ENCODE measurements at regions not wholly inside any gene's neighbourhood (a gene's known extent, or its start where the extent isn't known, plus 50 kb on each side); places are given as distances from the start of the nearest gene placed in this dataset.

DNA sequence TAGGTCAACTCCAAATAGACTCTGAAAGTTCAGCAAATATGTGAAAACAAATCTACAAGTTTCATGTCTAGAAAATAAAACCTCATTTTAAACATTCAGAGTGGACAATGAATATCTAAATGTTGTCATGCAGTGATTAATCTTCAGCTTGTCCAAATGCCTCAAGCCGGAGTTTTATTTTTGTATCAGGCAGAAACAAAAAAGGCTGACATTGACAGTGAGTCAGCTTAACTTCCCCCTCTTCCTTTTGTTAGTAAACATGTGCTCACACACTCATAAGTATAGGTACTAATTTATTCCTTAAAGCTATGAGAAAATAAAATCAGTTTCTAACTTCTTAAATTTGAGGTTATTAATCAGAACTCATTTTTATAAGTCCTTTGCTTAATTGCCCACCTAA lies 467.9 kb upstream of the DAB2 start:
- DNase-seq (ENCODE audit: low read depth in 2 of 2): no peak

DNA sequence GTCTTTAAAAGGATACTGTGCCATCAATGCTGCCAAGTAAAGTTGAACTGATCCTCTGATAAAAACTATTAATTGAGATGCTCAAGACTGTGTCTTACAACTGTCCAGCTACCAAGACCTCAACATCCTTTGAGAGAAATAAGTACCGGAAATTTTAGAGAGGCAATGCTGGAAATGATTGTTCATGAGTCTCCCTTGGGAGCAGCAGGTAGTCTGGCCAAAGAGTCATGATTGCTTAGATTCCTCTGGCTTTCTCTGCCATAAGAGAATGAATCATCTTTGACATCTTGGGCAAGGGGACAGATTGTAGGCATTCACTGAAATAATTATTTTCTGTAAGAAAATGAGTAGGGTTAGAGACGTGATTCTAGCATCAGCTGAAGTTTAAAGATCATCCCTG lies 466.6 kb upstream of the DAB2 start:
- no peak for DNase-seq (ENCODE audit: low read depth in 2 of 2)

DNA sequence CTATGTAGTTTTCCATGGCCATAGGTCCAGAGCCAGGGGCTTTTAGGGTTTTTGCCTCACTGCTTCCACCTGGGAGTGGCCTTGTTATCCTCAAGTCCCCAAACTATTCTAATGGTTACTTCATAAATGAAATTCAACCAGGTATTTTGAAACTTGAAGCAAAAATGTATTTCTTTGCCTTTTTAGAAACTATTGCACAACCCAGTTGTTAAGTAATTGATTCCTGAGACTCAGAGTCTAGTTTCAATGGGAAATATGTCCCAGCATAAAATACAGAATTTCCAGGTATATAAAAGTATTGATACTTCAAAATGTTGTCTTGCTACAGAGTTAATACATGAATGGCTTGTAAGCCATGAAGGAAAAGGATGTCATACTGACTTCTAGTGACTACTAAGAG lies 456.2 kb upstream of the DAB2 start:
- no peak for DNase-seq (ENCODE audit: low read depth in 2 of 2)

DNA sequence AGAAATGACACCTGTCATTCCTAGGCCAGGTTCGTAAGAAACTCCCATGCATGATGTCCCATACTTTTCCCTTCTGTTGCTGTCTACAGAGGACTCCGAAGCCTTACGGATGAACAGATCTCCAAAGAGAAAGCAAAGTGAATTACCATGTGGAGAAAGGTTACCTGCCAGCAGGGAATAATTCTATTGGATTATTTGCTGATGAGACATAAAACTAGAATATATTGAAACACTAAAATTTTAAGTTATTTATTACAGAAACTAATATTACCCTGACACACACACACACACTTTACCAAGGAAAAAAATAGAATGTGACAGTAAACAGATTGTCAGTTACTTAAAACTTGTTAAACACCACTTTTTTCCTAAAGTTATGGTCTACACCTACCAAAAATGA lies 452.7 kb upstream of the DAB2 start:
- DNase-seq (ENCODE audit: low read depth in 2 of 2): no peak

DNA sequence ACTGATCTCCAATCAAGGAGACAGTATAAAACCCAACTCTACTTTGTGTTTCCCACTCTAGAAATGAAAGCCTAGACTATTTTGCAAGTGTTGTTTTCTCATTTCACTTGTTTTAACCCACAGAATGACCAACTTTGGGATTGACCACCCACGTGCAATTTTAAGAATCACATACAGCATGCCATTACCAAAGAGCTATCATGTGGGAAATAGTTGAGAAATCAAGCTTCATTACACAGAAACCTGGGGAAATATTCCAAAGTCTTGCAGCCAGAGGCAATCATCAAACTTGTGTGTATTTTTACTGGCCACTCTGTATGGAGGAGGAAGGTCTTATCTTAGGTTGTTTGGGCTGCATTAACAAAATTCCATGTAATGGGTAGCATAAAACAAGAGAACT lies 451.4 kb upstream of the DAB2 start:
- no peak for DNase-seq (ENCODE audit: low read depth in 2 of 2)

DNA sequence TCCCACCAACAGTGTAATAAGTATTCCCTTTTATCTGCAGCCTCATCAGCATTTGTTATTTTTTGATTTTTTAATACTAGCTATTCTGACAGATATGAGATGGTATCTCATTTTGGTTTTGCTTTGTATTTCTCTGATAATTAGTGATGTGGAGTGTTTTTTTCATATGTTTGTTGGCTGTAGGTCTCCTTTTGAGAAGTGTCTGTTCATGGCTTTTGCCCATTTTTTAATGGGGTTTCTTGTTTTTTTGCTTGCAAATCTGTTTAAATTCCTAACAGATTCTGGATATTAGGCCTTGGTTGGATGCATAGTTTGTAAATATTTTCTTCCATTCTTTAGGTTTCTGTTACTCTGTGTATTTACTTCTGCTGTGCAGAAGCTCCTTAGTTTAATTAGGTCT lies 445.4 kb upstream of the DAB2 start:
- DNase-seq (ENCODE audit: low read depth in 2 of 2): no peak

DNA sequence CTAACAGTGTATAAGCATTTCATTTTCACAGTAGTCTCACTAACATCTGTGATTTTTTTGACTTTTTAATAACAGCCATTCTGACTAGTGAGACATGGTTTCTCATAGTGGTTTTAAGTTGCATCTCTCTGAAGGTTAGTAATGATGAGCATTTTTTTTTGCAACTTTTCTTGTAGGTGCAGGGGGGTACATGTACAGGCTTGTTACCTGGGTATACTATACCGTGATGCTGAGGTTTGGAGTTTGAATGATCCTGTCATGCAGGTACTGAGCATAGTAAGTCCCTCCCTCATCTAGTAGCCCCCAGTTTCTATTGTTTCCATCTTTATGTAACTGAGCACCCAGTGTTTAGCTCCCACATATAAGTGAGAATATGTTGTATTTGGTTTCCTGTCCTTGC lies 444.6 kb upstream of the DAB2 start:
- no peak for DNase-seq (ENCODE audit: low read depth in 2 of 2)

DNA sequence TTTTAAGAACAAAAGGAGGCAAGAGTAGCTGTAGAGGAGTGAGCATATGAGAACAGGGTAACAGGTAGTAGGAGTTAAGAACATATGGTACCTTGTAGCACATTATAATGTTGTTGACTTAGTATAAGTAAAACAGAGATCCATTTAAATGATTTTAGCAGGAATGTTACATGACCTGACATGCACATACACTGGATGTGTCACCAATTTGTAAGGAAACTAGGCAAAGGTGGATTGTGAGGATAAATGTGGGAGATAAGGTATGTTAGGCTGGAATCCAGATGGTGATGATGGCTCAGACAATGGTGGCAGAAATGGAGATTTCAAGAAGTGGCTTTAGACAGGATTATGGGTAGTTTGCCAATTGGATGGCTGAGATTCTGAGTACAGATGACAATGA lies 443.1 kb upstream of the DAB2 start:
- no peak for DNase-seq (ENCODE audit: low read depth in 2 of 2)

DNA sequence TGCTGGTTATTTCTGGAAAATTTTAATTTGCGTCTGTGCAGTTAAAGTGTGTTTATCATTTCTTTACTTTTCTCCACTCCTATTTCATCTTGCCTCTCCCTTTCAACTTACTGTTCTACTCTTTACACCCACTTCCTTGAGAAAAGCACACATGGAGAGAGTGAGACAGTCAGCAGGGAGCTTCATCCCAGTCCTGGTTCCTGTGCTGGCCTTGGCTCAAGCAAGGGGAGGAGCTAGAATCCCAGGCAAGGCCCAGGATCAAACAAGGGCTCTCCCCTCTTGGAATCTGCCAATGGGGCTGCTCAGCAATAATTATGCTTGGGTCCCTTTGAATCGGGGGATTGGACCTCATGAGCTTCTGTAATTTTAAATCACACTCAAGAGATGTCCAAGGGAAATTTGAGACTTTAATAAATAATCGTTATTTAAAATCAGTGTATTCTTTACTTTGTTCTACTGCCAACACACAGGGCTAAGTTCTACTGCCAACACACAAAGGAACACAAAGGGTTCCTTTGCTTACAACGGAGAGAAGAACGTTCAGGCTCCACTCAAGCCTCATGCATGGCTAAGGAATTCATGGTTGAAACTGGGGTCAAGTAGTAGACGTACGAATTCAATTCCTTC lies 439.3 kb upstream of the DAB2 start:
- DNase-seq (ENCODE audit: low read depth in 2 of 2): no peak

DNA sequence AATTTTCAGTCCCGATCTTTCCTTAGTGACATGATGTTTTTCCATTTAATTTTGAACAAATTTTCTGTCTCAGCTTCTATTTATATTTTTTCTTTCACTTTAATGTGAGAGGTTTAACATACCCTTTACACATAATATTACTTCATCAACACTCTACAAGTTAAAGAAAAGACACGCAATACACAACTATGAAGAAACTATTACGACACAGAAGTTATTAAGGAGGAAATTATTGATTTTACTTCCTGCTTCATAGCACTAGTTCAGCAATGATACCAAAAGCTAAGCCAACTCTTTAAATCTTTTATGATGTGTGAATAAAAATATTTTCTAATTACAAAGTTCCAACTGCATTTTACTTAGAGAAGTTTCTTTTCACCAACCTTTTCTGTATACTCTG lies 432.3 kb upstream of the DAB2 start:
- DNase-seq (ENCODE audit: low read depth in 2 of 2): no peak

DNA sequence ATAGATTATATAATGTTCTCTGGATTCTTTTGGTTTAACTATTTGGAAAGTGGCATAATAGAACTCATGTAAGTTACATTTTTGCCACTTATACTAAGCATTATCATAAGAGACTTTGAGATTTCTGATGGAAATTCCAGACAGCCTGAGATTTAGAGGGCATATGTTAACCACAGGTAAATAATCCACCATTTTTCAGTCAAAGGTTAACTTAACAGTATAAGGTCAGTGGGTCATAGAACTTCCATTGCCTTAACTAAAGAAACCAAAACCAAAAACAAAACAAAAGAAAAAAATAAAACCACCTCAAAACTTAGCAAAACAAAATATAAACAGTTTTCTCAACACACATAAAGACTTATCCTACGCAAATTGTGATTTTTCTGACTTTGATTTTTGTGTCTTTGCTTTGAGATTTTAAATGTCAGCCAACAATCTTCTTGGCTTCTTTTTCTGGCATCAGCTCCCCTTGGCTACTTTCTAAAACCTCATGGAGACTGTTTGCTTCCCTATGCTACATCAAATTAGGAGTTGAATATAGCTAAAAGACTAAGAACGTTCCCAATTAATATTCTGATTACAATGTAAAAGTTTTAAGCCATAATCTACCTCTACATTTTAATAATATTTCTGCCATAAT lies 430.1 kb upstream of the DAB2 start:
- DNase-seq (ENCODE audit: low read depth in 2 of 2): no peak

DNA sequence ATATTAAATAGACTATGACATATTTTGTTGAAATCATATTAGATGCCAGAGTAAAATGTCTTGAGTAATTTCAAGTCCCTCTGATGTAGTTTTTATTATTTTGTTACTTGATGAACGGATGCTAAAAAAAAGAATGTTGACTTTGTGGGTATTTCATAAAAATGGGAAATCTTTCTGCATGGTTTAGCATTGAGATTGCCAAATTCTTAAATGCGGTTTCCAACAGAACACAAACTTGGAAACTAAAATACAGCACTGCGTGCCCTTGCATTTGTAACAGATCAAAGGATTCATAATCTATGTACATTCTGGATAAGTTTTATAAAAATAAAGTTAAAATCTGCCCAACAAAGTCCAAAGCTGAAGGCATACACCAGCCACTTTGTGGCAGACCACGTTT lies 425.5 kb upstream of the DAB2 start:
- DNase-seq (ENCODE audit: low read depth in 2 of 2): no peak

DNA sequence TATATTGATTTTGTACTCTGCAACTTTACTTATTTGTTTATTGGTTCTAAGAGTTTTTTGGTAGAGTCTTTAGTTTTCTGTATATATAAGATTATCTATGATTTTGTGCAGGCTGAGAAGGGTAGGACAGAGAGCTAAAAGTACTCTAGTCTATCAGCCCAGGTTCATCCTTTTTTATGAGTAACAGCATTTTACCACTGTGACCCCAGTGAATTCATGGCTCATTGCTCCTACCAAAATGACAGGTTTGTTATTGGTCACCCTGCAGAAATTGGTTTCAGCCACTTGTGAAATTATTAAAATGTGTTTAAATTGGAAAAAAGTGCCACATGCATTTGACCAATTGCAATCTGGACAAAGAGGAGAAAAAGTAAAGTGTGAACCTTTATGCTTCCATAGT lies 421.4 kb upstream of the DAB2 start:
- no peak for DNase-seq (ENCODE audit: low read depth in 2 of 2)

DNA sequence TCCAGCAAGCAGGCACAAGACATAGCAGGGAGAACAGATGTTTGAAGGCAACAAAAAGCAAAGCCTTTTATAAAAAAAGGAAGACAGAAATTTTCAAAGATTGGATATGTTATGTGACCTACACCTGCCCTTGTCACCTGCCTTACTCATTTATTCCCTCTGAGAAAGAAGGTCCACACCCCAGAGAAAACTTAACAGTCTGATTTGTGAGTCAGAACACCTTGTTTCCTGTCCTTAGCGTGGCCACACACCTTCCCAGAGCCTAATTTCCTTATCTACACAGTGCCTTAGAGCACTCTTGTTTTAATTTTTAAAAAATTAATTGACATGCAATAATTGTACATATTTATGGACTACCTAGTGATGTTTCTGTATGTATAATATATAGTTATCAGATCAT lies 419.0 kb upstream of the DAB2 start:
- no peak for DNase-seq (ENCODE audit: low read depth in 2 of 2)

DNA sequence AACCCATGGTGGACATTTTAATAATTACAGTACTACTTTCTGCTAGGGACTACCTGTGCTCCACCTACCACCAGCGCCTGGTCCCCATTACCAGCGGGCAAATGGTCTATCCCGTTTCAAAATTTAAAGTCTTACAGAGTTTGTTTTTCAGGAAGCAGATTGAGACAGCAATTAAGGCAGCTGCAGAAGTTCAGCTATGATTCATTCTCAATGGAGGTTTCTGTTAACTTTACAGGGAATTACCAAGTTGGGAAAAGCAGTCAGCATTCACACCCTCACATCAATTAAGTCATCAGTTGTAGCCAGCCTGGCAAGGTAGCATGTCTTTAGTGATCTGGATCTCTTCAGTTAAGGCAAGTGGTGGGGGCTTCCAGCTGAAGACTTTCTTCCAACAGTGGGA lies 410.6 kb upstream of the DAB2 start:
- DNase-seq (ENCODE audit: low read depth in 2 of 2): no peak

DNA sequence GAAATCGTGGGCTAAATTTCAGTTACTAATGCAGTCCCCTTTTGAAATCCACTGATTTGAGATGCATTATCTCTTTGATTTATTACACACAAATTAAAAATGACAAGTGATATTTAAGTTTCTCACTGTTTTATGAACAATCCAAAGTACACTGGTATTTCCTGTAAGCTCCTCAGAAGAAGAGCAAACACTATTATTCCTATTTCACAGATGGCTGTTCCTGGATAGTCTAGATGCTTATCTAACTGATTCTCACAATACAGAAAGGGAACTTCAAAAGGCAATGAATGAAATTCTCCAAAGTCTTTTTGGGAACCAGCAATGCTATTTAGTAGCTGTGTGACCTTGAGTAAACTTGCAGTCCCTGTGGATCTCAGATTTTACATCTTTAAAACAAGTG lies 404.7 kb upstream of the DAB2 start:
- DNase-seq (ENCODE audit: low read depth in 2 of 2): no peak

DNA sequence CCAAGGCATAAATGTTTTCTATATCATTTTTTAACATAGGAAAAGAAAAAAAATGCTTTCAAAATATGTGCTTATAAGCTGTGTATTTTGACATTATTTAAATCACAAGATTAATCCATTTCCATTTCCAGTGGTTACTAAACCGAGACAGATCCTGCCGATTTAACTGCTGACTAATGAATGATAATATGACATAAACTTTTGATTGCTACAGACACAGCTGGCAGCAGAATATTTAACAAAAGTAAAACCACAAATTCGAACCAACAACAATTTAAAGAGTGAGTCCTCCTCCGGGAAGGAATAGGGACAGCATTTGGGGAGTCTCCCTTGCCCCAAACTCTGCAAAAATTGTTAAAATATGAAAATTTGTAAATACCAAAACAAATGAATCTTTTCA lies 401.3 kb upstream of the DAB2 start:
- DNase-seq (ENCODE audit: low read depth in 2 of 2): no peak

DNA sequence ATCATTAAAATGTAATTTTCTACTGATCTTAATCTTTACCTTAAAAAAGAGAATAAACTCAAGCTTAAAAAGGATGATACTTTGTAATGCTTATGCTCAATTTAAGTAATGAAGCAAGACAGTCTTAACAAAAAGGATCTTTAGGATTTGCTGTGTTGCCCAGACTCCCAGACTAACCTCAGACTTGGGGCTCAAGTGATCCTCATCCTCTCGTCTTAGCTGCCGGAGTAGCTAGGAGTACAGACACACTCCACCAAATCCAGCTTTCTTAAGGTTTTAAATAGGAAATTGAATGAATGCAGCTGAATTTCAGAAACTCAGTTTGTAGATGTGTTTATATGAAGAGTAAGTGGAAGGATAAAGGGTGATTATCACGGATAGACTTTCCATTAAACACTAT lies 400.5 kb upstream of the DAB2 start:
- DNase-seq (ENCODE audit: low read depth in 2 of 2): no peak

DNA sequence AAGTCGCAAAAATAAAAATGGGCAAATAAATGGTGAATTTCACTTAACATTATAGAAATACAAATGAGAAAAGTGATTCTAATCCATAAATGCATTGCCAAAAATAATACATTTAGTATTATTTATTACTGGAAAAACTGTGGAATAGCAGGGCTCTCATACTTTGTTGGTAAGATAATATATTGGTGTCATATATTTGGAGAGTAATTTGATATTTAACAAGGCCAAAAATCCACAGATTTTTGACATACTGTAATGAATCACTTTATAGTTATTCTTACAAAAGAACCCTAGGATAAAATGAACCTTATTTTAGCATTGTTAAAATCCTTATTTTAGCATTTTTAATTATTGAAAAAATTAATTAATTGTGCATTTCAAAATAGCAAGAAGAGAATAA lies 397.2 kb upstream of the DAB2 start:
- no peak for DNase-seq (ENCODE audit: low read depth in 2 of 2)

DNA sequence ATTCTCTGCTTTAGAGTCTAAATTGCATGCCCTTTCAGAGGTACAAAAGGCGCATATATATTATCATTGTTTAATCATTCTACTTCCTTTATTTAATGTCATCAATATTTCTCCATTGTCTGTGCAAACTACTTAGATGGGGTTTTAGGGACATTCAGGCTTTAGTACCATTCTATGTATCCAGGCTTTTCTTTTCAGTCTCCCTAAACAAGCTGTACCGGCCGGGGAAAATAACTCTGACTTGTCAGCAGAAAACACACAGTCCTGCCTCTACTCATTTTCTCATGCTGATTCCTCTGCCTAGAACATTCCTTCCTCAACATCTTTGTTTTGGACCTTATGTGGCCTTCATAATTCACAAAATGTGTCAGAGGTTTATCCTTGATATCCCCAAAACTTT lies 392.1 kb upstream of the DAB2 start:
- DNase-seq (ENCODE audit: low read depth in 2 of 2): no peak

DNA sequence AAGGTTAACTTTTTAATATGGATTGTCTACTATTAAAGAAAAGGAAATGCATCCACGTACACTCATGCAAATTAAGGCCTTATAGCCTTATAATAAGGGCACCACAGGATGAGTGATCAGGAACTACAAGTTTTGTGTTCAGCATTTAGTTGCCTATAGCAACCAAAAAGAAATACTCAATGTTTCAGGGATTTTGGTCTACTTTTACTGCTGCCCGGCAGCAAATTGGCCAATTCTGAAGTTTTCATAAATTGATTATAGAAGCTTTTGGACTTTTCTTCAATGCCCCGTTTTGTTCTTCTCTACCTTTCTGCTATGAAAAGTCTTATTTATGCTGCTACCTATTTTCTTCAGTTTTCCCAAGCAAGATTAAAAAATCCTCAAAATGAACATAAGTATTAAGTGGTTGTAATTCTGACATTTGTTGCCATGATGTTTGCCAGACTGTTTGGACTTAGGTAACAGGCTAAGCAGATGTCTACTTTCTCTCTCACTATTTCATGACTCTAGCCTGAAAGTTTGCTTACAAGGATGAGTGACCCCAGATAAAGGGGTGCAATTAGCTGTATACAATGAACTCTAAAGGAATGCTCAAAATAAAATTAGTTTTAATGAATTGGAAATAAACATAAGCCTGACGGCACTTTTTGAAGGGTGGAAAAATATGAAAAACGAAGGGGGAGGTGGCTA lies 391.5 kb upstream of the DAB2 start:
- no peak for DNase-seq (ENCODE audit: low read depth in 2 of 2)

DNA sequence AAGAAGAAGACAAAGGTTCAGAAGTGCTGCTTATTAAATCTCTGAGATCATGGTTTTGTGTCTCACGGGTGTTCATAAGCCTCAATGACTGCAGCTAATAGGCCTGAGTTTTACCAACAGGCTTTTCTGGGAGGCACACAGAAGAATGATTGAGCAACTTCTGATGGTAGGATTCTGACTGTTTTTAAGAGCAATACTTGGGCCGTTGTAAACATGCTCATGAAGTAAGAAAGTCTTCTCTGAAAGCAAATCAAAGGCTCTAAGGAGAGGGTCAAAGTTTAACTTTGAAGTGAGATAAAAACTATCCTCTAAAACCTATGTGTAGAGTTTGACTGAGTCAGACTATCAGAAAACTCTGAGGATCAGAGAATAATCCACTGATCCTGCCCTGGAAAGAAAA lies 390.9 kb upstream of the DAB2 start:
- no peak for DNase-seq (ENCODE audit: low read depth in 2 of 2)

DNA sequence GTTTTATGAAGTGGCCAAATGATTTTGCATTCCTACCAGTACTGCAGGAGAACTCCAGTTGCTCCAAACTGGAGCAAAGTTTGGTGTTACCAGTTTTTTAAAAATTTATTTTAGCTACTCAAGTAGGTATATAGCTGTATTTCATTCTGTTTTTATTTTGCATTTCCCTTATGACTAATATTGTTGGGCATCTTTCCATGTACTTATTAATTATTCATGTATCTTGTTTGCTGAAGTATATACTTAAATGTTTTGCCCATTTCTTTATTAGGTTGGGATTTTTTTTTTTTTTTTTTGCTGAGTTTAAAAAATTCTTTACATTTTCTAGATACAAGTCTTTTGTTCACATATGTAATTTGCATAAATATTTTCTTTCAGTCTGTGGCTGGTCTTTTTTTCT lies 386.6 kb upstream of the DAB2 start:
- no peak for DNase-seq (ENCODE audit: low read depth in 2 of 2)

DNA sequence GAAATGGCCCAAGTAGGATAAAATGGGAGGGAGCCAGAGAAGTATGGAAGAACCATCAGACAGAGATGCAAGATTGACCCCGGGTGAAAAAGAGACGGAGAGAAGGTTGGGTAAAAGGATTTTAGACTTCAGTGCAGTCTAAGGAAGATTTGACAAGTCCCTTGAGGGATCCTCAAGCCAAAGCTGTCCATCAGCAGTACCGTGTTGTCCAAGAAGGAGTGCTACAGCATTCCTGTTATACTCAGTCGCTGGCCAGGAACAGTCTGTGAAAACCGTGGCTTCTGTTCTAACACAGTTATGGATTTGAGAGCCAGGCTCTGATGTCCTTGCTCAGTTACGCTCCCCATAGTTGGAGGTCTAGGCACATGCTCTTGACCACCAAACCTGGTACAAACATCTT lies 383.9 kb upstream of the DAB2 start:
- DNase-seq (ENCODE audit: low read depth in 2 of 2): no peak

Measured in stimulated activated CD8-positive, alpha-beta memory T cell treated with anti-CD3 and anti-CD28 coated beads, Interleukin-7, amount 100 ng/mL, for 1 hour (primary cell).